IMR-90 (cell line): ENCODE measurements at regions not wholly inside any gene's neighbourhood (a gene's known extent, or its start where the extent isn't known, plus 50 kb on each side); places are given as distances from the start of the nearest gene placed in this dataset.

Source experiments
- ATAC-seq: fragments of 200-7000 bp; cut with Tn5 transposase; 2 replicates; pipeline ENCODE4 v1.9.1; 2020; ENCODE audit warnings: low read depth, mild to moderate bottlenecking, moderate library complexity
- BruUV-seq: library from RNA; stranded (reverse); fragments of 400-500 nt; replicated peaks from 2 replicates; lab custom pipeline; 2021; lab: Mats Ljungman, UMichigan
- CTCF ChIA-PET: fragments of 300-600 bp; formaldehyde crosslinking; extraction: SDS; loops from one replicate; lab custom pipeline; 2021; ENCODE audit warnings: antibody characterized with exemption; lab: Yijun Ruan, JAX
- POLR2A ChIA-PET: fragments of 300-600 bp; sonication (Branson Sonifier 250); formaldehyde crosslinking; loops from one replicate; lab custom pipeline; 2022; ENCODE audit warnings: antibody characterized with exemption; ENCODE audit not compliant: unreplicated experiment; lab: Charles Lee
- DNase-seq: peaks from one replicate; pipeline ENCODE4 v3.0.0; 2013
- H2AFZ ChIP-seq: replicated peaks from 2 replicates; pipeline ENCODE3; 2013; ENCODE audit warnings: low read length, mild to moderate bottlenecking; ENCODE audit not compliant: poor library complexity
- H2AK5ac ChIP-seq: 2 replicates; pipeline ENCODE4 v1.6.1; 2013; ENCODE audit warnings: low read depth, low read length, inconsistent platforms
- H2AK9ac ChIP-seq: replicated peaks from 2 replicates; pipeline ENCODE3; 2013; ENCODE audit warnings: mild to moderate bottlenecking, low read depth, low read length, moderate library complexity; ENCODE audit not compliant: poor library complexity
- H2BK120ac ChIP-seq: 2 replicates; pipeline ENCODE4 v1.6.1; 2013; ENCODE audit warnings: low read depth, low read length, inconsistent platforms
- H2BK15ac ChIP-seq: 3 replicates; pipeline ENCODE4 v1.6.1; 2013; ENCODE audit warnings: low read depth, low read length, inconsistent platforms
- H2BK20ac ChIP-seq: 2 replicates; pipeline ENCODE4 v1.6.1; 2013; ENCODE audit warnings: low read depth, mild to moderate bottlenecking, inconsistent platforms, low read length, moderate library complexity
- H2BK5ac ChIP-seq: 2 replicates; pipeline ENCODE4 v1.6.1; 2013; ENCODE audit warnings: mild to moderate bottlenecking, low read depth, low read length, inconsistent platforms; ENCODE audit not compliant: poor library complexity, severe bottlenecking
- H3K14ac ChIP-seq: replicated peaks from 2 replicates; pipeline ENCODE4 v1.6.1; 2013; ENCODE audit warnings: low read depth, low read length, inconsistent platforms
- H3K18ac ChIP-seq: 2 replicates; pipeline ENCODE4 v1.6.1; 2013; ENCODE audit warnings: low read depth, low read length, control low read depth
- H3K23ac ChIP-seq: 2 replicates; pipeline ENCODE4 v1.6.1; 2013; ENCODE audit warnings: low read depth, low read length, inconsistent platforms
- H3K27ac ChIP-seq: 2 replicates; pipeline ENCODE4 v1.5.1; 2013; ENCODE audit warnings: mild to moderate bottlenecking, control low read depth, low read length; ENCODE audit not compliant: insufficient read depth
- H3K27me3 ChIP-seq: 2 replicates; pipeline ENCODE4 v1.6.1; 2013; ENCODE audit warnings: low read length; ENCODE audit not compliant: control insufficient read depth, insufficient read depth
- H3K36me3 ChIP-seq: 2 replicates; pipeline ENCODE4 v1.6.1; 2013; ENCODE audit warnings: low read length, mixed read lengths; ENCODE audit not compliant: control insufficient read depth, insufficient read depth
- H3K4ac ChIP-seq: 2 replicates; pipeline ENCODE4 v1.6.1; 2013; ENCODE audit warnings: low read depth, low read length, inconsistent platforms
- H3K4me1 ChIP-seq: 2 replicates; pipeline ENCODE4 v1.6.1; 2013; ENCODE audit warnings: low read length, mixed read lengths; ENCODE audit not compliant: control insufficient read depth, insufficient read depth
- H3K4me2 ChIP-seq: 2 replicates; pipeline ENCODE4 v1.6.1; 2013; ENCODE audit warnings: low read depth, mild to moderate bottlenecking, control low read depth, low read length, moderate library complexity
- H3K4me3 ChIP-seq: 2 replicates; pipeline ENCODE4 v1.5.1; 2013; ENCODE audit warnings: low read depth, mild to moderate bottlenecking, control low read depth, low read length, moderate library complexity; ENCODE audit not compliant: insufficient read depth
- H3K56ac ChIP-seq: 2 replicates; pipeline ENCODE4 v1.6.1; 2013; ENCODE audit warnings: low read length, inconsistent platforms; ENCODE audit not compliant: insufficient read depth; ENCODE audit errors: extremely low read depth
- H3K79me1 ChIP-seq, 2 experiments: 2 replicates each; pipeline ENCODE4 v1.6.1; 2013; ENCODE audit warnings: low read length in 2 of 2, inconsistent platforms in 1 of 2, low read depth in 1 of 2
- H3K9ac ChIP-seq: 2 replicates; pipeline ENCODE4 v1.6.1; 2013; ENCODE audit warnings: low read depth, low read length, control low read depth
- H3K9me1 ChIP-seq: 2 replicates; pipeline ENCODE4 v1.6.1; 2013; ENCODE audit warnings: low read length, inconsistent platforms; ENCODE audit not compliant: insufficient read depth
- H3K9me3 ChIP-seq: 2 replicates; pipeline ENCODE4 v1.6.1; 2013; ENCODE audit warnings: low read length; ENCODE audit not compliant: control insufficient read depth, insufficient read depth
- H4K20me1 ChIP-seq: 2 replicates; pipeline ENCODE4 v1.6.1; 2013; ENCODE audit warnings: low read length, inconsistent platforms; ENCODE audit not compliant: insufficient read depth
- H4K5ac ChIP-seq: 2 replicates; pipeline ENCODE4 v1.6.1; 2013; ENCODE audit warnings: mild to moderate bottlenecking, low read depth, low read length, control low read depth
- H4K8ac ChIP-seq, 2 experiments: 2 replicates each; pipeline ENCODE4 v1.6.1; 2013; ENCODE audit warnings: low read depth in 2 of 2, low read length in 2 of 2, control low read depth in 1 of 2, inconsistent platforms in 1 of 2
- H4K91ac ChIP-seq: 2 replicates; pipeline ENCODE4 v1.6.1; 2013; ENCODE audit warnings: low read depth, low read length, inconsistent platforms; ENCODE audit not compliant: insufficient read depth
- BHLHE40 ChIP-seq: fragments of 150-350 bp; IDR thresholded peaks from 2 replicates; pipeline ENCODE4 v1.6.1; 2016; ENCODE audit warnings: mild to moderate bottlenecking, low read depth, low read length
- CEBPB ChIP-seq: IDR thresholded peaks from 2 replicates; pipeline ENCODE4 v1.6.1; 2012; ENCODE audit warnings: low read depth, low read length, improper control_type of control experiment
- WGBS, 2 experiments: methylation state at CpG; one replicate each; pipeline versions ENCODE4 v1.1.5 to v1.1.7; 2013; ENCODE audit warnings: missing lambda C conversion rate in 2 of 2; ENCODE audit not compliant: insufficient read length in 1 of 2; ENCODE audit errors: extremely low coverage in 2 of 2; 5-methylcytosine and 5-hydroxymethylcytosine counted together
- dilution Hi-C: fragments of 300-500 bp; cut with HindIII; formaldehyde crosslinking; loops from one replicate; pipeline ENCODE4 v1.14.3; 2018; ENCODE audit warnings: low sequenced_read_pairs; ENCODE audit not compliant: unreplicated experiment
- in situ Hi-C: fragments of 300-500 bp; cut with MboI; formaldehyde crosslinking; loops from 3 replicates; pipeline ENCODE4 v1.14.3; 2019; ENCODE audit warnings: low sequenced_read_pairs, inconsistent platforms, mixed read lengths
- intact Hi-C: fragments of 100-400 bp; cut with micrococcal nuclease; formaldehyde crosslinking; loops from 2 replicates; pipeline ENCODE4 v1.10.0; 2022
- TF ChIP-seq, protein P1 (sequence below): conservative IDR thresholded peaks from 2 replicates; pipeline ENCODE4 v1.5.1; 2012; ENCODE audit warnings: mild to moderate bottlenecking, low read depth, low read length, improper control_type of control experiment
- TF ChIP-seq, protein P2 (sequence below): fragments of 150-350 bp; IDR thresholded peaks from 2 replicates; pipeline ENCODE4 v1.6.1; 2017; ENCODE audit warnings: mild to moderate bottlenecking, antibody characterized with exemption, low read length, low read depth

DNA sequence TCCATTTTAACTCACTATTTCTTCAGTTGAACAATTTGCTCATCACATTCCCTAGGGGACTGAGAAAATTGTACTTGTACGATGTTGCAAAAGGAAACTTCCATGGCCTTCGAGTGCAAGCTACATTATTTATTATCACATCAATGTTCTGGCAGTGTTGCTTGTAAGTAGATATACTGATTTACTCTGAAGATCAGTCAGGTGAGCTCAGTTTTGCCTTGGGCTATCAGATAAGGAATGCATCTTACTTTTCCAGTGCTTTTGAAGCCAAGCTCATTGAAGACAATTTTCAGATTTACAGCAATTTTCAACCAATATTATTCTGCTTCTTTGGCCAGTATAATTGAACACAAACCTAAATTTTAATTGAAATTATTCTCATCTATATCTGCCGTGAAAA is 1296.9 kb downstream of the RAPGEF2 start:
- no peaks in the 10 kb centered on the region for H3K79me1 ChIP-seq

More for the DNA sequence above, 1296.9 kb downstream of the RAPGEF2 start:
- in situ Hi-C loops, result no loop called here
- Histone ChIP-seq H2AK9ac (no peak overlapping the region), H4K8ac (no peak overlapping the region), H3K27me3 (no peaks in the 10 kb centered on the region), H3K9ac (no peak overlapping the region), H3K27ac (no peak overlapping the region), H3K4me3 (no peak overlapping the region), H2AK5ac (no peak overlapping the region), H3K14ac (no peak overlapping the region), H3K4ac (no peak overlapping the region), H2BK120ac (no peak overlapping the region), H4K91ac (no peak overlapping the region), H3K4me1 (no peaks in the 10 kb centered on the region), H3K36me3 (no peaks in the 10 kb centered on the region), H3K23ac (no peak overlapping the region), H2BK5ac (no peak overlapping the region), H4K20me1 (no peaks in the 10 kb centered on the region), H2AFZ (no peak overlapping the region), H3K9me1 (no peaks in the 10 kb centered on the region), H3K18ac (no peak overlapping the region), H2BK20ac (no peak overlapping the region), H3K9me3 (peaks cover 3% of the 10 kb centered on the region; the same call in 1 of the 2 replicates), H2BK15ac (no peak overlapping the region), H3K4me2 (no peak overlapping the region), H4K5ac (no peak overlapping the region), H3K56ac (no peak overlapping the region)
- intact Hi-C loops, result no loop called here
- ChIA-PET POLR2A (no interaction called here), CTCF (no interaction called here)
- no peak for TF ChIP-seq BHLHE40
- no peak for TF ChIP-seq CEBPB
- TF ChIP-seq, protein P1, sequence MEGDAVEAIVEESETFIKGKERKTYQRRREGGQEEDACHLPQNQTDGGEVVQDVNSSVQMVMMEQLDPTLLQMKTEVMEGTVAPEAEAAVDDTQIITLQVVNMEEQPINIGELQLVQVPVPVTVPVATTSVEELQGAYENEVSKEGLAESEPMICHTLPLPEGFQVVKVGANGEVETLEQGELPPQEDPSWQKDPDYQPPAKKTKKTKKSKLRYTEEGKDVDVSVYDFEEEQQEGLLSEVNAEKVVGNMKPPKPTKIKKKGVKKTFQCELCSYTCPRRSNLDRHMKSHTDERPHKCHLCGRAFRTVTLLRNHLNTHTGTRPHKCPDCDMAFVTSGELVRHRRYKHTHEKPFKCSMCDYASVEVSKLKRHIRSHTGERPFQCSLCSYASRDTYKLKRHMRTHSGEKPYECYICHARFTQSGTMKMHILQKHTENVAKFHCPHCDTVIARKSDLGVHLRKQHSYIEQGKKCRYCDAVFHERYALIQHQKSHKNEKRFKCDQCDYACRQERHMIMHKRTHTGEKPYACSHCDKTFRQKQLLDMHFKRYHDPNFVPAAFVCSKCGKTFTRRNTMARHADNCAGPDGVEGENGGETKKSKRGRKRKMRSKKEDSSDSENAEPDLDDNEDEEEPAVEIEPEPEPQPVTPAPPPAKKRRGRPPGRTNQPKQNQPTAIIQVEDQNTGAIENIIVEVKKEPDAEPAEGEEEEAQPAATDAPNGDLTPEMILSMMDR, result no peak
- TF ChIP-seq, protein P2, sequence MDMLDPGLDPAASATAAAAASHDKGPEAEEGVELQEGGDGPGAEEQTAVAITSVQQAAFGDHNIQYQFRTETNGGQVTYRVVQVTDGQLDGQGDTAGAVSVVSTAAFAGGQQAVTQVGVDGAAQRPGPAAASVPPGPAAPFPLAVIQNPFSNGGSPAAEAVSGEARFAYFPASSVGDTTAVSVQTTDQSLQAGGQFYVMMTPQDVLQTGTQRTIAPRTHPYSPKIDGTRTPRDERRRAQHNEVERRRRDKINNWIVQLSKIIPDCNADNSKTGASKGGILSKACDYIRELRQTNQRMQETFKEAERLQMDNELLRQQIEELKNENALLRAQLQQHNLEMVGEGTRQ, result no peak
- no TSS peak for BruUV-seq
- DNase-seq (no peak), ATAC-seq (no peak)
- no CpG with 5 or more reads among the region's 3 CpGs for WGBS, 2 experiments
- dilution Hi-C loops, result no loop called here
